A673 (cell line): ENCODE measurements at regions not wholly inside any gene's neighbourhood (a gene's known extent, or its start where the extent isn't known, plus 50 kb on each side); places are given as distances from the start of the nearest gene placed in this dataset.

Experiments
- BruUV-seq: library from RNA; stranded (reverse); fragments of 400-500 nt; replicated peaks from 2 replicates; lab custom pipeline; 2021; lab: Mats Ljungman, UMichigan
- CTCF ChIA-PET: fragments of 300-600 bp; sonication (Branson Sonifier 250); formaldehyde crosslinking; loops from one replicate; lab custom pipeline; 2022; ENCODE audit warnings: antibody characterized with exemption; lab: Charles Lee
- POLR2A ChIA-PET: fragments of 300-600 bp; sonication (Branson Sonifier 250); formaldehyde crosslinking; loops from one replicate; lab custom pipeline; 2022; ENCODE audit warnings: antibody characterized with exemption; ENCODE audit not compliant: low non-redundant PET; lab: Charles Lee
- DNase-seq: peaks from one replicate; pipeline ENCODE4 v3.0.0-alpha.2; 2015; ENCODE audit warnings: low spot score
- H3K27ac ChIP-seq: fragments of 200-600 bp; sonication (generic); 2 replicates; pipeline ENCODE4 v1.5.1; 2016; ENCODE audit warnings: mixed run types, low read depth, mild to moderate bottlenecking, mixed read lengths, antibody characterized with exemption, low read length; ENCODE audit not compliant: poor library complexity, severe bottlenecking
- H3K27me3 ChIP-seq: fragments of 200-600 bp; sonication (generic); replicated peaks from 2 replicates; pipeline ENCODE4 v1.6.1; 2017; ENCODE audit warnings: mixed run types, low read depth, mild to moderate bottlenecking, mixed read lengths, antibody characterized with exemption, low read length; ENCODE audit not compliant: insufficient read depth, poor library complexity
- H3K36me3 ChIP-seq: fragments of 200-600 bp; sonication (generic); 2 replicates; pipeline ENCODE4 v1.6.1; 2016; ENCODE audit warnings: mixed run types, mild to moderate bottlenecking, mixed read lengths, antibody characterized with exemption, low read length; ENCODE audit not compliant: insufficient read depth, poor library complexity, severe bottlenecking
- H3K4me1 ChIP-seq: fragments of 200-600 bp; sonication (generic); 2 replicates; pipeline ENCODE4 v1.6.1; 2017; ENCODE audit warnings: mixed run types, mild to moderate bottlenecking, mixed read lengths, antibody characterized with exemption, low read length; ENCODE audit not compliant: insufficient read depth, poor library complexity, severe bottlenecking
- H3K4me3 ChIP-seq: fragments of 200-600 bp; sonication (generic); 2 replicates; pipeline ENCODE4 v1.5.1; 2016; ENCODE audit warnings: low read depth, mixed run types, mild to moderate bottlenecking, mixed read lengths, low read length; ENCODE audit not compliant: poor library complexity, severe bottlenecking
- H3K9me3 ChIP-seq: fragments of 200-600 bp; sonication (generic); 2 replicates; pipeline ENCODE4 v1.6.1; 2016; ENCODE audit warnings: mixed run types, low read depth, mild to moderate bottlenecking, mixed read lengths, antibody characterized with exemption, low read length; ENCODE audit not compliant: poor library complexity, severe bottlenecking
- CTCF ChIP-seq: fragments of 300-800, 200-600 bp; sonication (generic); conservative IDR thresholded peaks from 2 replicates; pipeline ENCODE4 v1.5.1; 2017; ENCODE audit warnings: low read depth, mild to moderate bottlenecking, antibody characterized with exemption, low read length, moderate library complexity, mixed read lengths
- EZH2 ChIP-seq: fragments of 200-600 bp; sonication (generic); IDR thresholded peaks from 2 replicates; pipeline ENCODE4 v1.6.1; 2017; ENCODE audit warnings: borderline replicate concordance, low read depth, mild to moderate bottlenecking, mixed read lengths, antibody characterized with exemption, low read length; ENCODE audit not compliant: poor library complexity, severe bottlenecking
- intact Hi-C: fragments of 100-400 bp; cut with micrococcal nuclease; formaldehyde crosslinking; loops from one replicate; pipeline ENCODE4 v1.10.0; 2022; ENCODE audit not compliant: unreplicated experiment

DNA sequence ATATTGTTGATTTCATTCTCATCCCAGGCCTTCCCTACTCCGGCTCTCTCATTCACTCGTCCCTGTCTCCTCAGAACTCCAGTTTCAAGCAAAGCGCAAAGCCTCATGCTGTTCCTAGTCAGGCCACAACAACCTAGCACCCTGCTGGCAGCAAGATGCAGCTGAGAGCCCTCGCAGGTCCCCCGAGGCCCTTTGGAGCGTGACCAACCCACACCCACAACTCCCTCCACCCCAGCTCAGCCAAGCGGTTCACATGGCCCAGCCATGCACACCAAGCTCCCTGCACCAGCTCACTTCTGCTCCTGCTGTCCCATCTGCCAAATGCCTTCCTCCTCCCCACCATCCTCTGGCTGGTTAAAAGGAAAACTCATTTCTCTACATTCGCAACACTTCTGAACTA, 195.8 kb downstream of the IRX5 start:
- Histone ChIP-seq H3K4me1 (no peaks in the 10 kb centered on the region), H3K9me3 (no peaks in the 10 kb centered on the region), H3K27ac (no peak overlapping the region), H3K36me3 (no peaks in the 10 kb centered on the region), H3K4me3 (no peak overlapping the region), H3K27me3 (no peaks in the 10 kb centered on the region)
- intact Hi-C loops = no loop called here
- ChIA-PET CTCF (no interaction called here), POLR2A (no interaction called here)
- DNase-seq = no peak
- BruUV-seq = no TSS peak
- TF ChIP-seq EZH2 (no peak), CTCF (no peak)

- ChIA-PET CTCF (no interaction called here), POLR2A (no interaction called here)
- Histone ChIP-seq H3K4me3 (no peak overlapping the region), H3K4me1 (no peaks in the 10 kb centered on the region), H3K36me3 (no peaks in the 10 kb centered on the region), H3K9me3 (no peaks in the 10 kb centered on the region), H3K27ac (no peak overlapping the region), H3K27me3 (no peaks in the 10 kb centered on the region)
- no peak for DNase-seq
- TF ChIP-seq CTCF (no peak), EZH2 (no peak)
- intact Hi-C loops = no loop called here
- BruUV-seq = no TSS peak
These were observed 193.5 kb upstream of the IRX6 start for GRCh38 chr16:55130456-55130855.

DNA sequence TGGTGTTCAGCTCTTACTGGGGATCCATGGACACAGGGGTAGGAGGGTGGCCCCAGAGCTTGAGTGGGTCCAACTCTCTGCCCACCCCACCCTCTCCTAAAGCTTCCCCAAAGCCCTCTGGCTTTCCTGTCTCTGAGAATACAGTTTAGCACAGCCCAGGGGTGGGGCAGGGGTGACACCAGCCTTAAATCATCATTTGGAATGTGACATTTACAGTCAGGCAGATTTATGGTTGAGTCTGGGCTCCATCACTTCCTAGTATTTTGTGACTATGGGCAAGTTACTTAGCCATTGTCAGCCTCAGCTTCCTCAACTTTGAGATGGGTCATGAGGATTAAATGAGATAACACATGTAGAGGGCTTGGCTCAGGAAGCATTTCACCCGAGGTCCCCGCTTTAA, 193.1 kb upstream of the IRX6 start:
- Histone ChIP-seq H3K4me3 (no peak overlapping the region), H3K36me3 (no peaks in the 10 kb centered on the region), H3K9me3 (no peaks in the 10 kb centered on the region), H3K4me1 (no peaks in the 10 kb centered on the region), H3K27ac (no peak overlapping the region), H3K27me3 (no peaks in the 10 kb centered on the region)
- intact Hi-C loops = no loop called here
- CTCF ChIA-PET = no interaction called here
- POLR2A ChIA-PET = no interaction called here
- no TSS peak for BruUV-seq
- TF ChIP-seq CTCF = no peak
- no peak for TF ChIP-seq EZH2
- no peak for DNase-seq
